WERI-Rb-1 (cell line): ENCODE measurements at regions not wholly inside any gene's neighbourhood (a gene's known extent, or its start where the extent isn't known, plus 50 kb on each side); places are given as distances from the start of the nearest gene placed in this dataset.

Source experiments
- DNase-seq: peaks from one replicate; pipeline ENCODE4 v3.0.0-alpha.2; 2020
- H3K27ac ChIP-seq: fragments of 250-450 bp; sonication (Bioruptor Pico); 2 replicates; pipeline ENCODE4 v1.5.1; 2020; ENCODE audit warnings: mild to moderate bottlenecking, moderate library complexity
- H3K27me3 ChIP-seq: fragments of 250-450 bp; sonication (Bioruptor Pico); 2 replicates; pipeline ENCODE4 v1.5.1; 2021; ENCODE audit warnings: mild to moderate bottlenecking, low read depth, moderate library complexity; ENCODE audit not compliant: insufficient read depth, severe bottlenecking
- H3K36me3 ChIP-seq: fragments of 250-450 bp; sonication (Bioruptor Pico); 2 replicates; pipeline ENCODE4 v1.5.1; 2020; ENCODE audit warnings: mild to moderate bottlenecking, moderate library complexity
- H3K4me3 ChIP-seq: 2 replicates; pipeline ENCODE4 v1.5.1; 2011; ENCODE audit warnings: low read depth, mild to moderate bottlenecking, control low read depth, low read length
- H3K9me3 ChIP-seq: fragments of 250-450 bp; sonication (Bioruptor Pico); 2 replicates; pipeline ENCODE4 v1.5.1; 2021; ENCODE audit warnings: mild to moderate bottlenecking, moderate library complexity; ENCODE audit not compliant: severe bottlenecking
- TF ChIP-seq, protein P1 (sequence below): IDR thresholded peaks from 2 replicates; pipeline ENCODE4 v1.5.1; 2011; ENCODE audit warnings: low read depth, mild to moderate bottlenecking, control low read depth, inconsistent platforms, low read length

DNA sequence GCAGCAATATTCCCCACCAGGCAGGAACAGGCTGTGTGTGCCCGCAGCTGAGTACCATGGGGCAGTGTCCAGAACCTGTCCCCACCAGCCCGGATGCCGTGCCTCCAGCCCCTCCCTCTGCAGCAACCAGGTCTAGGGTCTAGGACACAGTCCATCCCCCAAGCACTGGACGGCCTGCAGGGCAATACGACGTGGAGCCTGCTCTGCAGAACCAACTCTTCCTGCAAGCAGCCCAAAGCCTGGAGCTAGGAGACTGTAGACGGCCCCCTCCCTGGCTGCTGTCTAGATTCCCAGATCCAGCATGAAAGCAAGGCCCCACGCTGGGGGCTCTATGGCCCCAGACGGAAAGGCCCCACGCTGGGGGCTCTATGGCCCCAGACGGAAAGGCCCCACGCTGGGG is 128.2 kb upstream of the AFDN start:
- Histone ChIP-seq H3K27me3 (no peaks in the 10 kb centered on the region), H3K27ac (no peak overlapping the region), H3K9me3 (no peaks in the 10 kb centered on the region), H3K36me3 (no peaks in the 10 kb centered on the region), H3K4me3 (no peak overlapping the region)
- TF ChIP-seq, protein P1, sequence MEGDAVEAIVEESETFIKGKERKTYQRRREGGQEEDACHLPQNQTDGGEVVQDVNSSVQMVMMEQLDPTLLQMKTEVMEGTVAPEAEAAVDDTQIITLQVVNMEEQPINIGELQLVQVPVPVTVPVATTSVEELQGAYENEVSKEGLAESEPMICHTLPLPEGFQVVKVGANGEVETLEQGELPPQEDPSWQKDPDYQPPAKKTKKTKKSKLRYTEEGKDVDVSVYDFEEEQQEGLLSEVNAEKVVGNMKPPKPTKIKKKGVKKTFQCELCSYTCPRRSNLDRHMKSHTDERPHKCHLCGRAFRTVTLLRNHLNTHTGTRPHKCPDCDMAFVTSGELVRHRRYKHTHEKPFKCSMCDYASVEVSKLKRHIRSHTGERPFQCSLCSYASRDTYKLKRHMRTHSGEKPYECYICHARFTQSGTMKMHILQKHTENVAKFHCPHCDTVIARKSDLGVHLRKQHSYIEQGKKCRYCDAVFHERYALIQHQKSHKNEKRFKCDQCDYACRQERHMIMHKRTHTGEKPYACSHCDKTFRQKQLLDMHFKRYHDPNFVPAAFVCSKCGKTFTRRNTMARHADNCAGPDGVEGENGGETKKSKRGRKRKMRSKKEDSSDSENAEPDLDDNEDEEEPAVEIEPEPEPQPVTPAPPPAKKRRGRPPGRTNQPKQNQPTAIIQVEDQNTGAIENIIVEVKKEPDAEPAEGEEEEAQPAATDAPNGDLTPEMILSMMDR, result no peak
- no peak for DNase-seq

DNA sequence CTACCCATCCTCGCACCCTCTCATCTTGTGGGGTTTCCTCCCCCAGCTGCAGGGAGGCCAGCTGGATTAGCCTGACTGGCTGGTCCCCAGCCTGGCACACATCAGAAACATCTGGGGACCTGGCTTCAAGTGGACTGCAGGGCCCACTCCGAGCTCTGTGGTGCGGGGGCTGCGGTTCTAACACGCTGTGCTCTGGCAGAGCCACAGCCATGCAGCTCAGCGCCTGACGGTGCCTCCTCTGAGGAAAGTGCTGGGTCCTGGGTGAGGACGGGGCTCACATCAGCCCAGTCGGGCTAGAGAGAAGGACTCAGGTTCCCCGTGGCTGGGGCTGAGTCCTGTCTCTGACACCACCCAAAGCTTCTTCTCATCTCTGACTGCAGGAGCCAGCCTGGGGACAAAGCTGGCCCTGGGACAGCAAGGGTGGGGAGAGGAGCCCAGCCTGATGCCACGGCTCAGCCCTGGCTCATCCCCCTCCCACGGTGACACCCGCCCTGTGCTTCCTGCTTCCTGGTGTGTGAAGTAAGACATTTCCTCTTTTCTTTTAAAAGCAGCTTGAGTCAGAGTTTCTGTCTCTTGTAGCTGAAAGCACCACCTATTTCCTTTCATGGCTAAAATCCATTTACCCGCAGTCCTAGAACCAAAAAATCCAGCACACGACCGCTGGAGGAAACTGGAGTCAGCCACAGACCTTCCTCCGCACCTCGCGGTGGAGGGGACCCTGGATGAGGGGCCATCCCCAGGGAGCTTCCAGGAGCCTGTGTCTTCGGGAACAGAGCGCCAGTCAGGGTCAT is 127.4 kb upstream of the AFDN start:
- Histone ChIP-seq H3K9me3 (no peaks in the 10 kb centered on the region), H3K36me3 (no peaks in the 10 kb centered on the region), H3K4me3 (no peak overlapping the region), H3K27ac (no peak overlapping the region), H3K27me3 (no peaks in the 10 kb centered on the region)
- TF ChIP-seq, protein P1, result no peak
- no peak for DNase-seq

DNA sequence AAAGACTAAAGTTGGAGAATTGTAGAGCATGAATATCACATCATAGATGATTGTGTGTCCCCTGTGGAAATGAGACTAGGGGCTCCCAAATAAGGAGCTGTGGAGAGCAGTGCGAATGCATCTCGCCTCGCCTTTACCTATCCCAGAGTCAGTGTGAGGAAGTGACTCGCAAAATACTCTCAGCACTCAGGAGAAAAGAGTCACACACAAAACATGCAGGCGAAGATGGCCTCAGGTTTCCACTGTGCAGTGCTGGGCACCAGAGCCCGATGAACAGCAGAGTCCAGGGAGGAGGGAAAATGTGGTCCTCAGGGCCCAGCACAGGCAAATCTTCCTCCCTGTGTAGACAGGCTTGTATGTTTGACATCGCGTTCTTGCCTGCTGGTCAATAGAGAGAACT is 126.5 kb upstream of the AFDN start:
- no peak for DNase-seq
- no peaks in the 10 kb centered on the region for H3K27me3 ChIP-seq
- no peak overlapping the region for H3K27ac ChIP-seq
- no peaks in the 10 kb centered on the region for H3K9me3 ChIP-seq
- no peaks in the 10 kb centered on the region for H3K36me3 ChIP-seq
- TF ChIP-seq, protein P1, result no peak
- no peak overlapping the region for H3K4me3 ChIP-seq

DNA sequence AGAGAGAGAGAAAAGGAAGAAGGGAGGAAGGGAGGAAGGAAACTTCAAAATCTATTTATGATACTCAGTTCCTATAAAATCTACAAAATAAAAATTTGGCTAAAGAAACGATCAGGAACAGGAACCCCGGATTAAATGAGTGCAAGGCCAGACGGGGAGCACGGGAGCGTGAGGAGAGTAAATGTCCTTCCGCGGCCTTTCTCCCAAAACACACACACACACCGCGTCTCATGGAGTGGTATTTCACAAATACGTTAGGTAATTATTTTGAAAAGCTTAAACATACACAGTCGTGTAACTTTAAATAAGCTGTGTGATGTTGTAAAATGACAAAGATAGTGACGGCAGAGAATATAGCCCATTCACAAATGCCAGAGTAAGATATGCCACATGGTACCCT is 125.7 kb upstream of the AFDN start:
- H3K4me3 ChIP-seq, result no peak overlapping the region
- TF ChIP-seq, protein P1, result no peak

DNA sequence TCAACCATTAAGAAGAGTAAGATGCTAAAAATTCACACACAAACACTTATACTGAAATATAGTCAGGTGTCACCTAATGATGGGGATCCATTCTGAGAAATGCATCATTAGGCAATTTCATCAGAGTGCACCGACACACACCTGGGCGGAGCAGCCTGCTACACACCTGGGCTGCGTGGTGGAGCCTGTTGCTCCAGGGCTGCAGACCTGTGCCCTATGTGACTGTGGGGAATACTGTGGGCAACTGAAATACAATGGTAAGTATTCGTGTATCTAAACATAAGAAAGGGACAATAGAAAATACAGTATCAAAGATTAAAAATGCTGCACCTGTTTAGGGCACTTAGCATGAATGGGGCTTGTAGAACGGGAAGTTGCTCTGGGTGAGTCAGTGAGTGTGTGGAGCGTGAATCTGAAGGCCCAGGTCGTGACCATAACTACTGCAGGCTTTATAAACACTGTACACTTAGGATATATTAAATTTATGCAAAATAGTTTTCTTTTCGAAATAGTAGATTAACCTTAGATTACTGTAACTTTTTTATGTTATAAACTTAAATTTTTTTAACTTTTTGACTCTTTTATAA is 124.4 kb upstream of the AFDN start:
- no peak for DNase-seq
- Histone ChIP-seq H3K9me3 (no peaks in the 10 kb centered on the region), H3K4me3 (no peak overlapping the region), H3K27ac (no peak overlapping the region), H3K27me3 (no peaks in the 10 kb centered on the region), H3K36me3 (no peaks in the 10 kb centered on the region)
- TF ChIP-seq, protein P1, result no peak

More for the DNA sequence above, 125.7 kb upstream of the AFDN start:
- no peak overlapping the region for H3K27ac ChIP-seq
- H3K36me3 ChIP-seq, result no peaks in the 10 kb centered on the region
- H3K9me3 ChIP-seq, result no peaks in the 10 kb centered on the region
- no peak for DNase-seq
- no peaks in the 10 kb centered on the region for H3K27me3 ChIP-seq
